B cell (primary cell): ENCODE measurements at regions not wholly inside any gene's neighbourhood (a gene's known extent, or its start where the extent isn't known, plus 50 kb on each side); places are given as distances from the start of the nearest gene placed in this dataset.

Experiments
- ATAC-seq: fragments of 200-7000 bp; cut with Tn5 transposase; one replicate; pipeline ENCODE4 v1.10.0; 2021; ENCODE audit warnings: low read depth, mild to moderate bottlenecking, moderate number of reproducible peaks, moderate library complexity
- CTCF ChIA-PET: fragments of 350-600 bp; sonication (Branson Sonifier 250); formaldehyde crosslinking; loops from one replicate; lab custom pipeline; 2021; ENCODE audit warnings: antibody characterized with exemption, inconsistent platforms; lab: Charles Lee
- POLR2A ChIA-PET: fragments of 350-600 bp; sonication (Branson Sonifier 250); formaldehyde crosslinking; loops from one replicate; lab custom pipeline; 2021; ENCODE audit warnings: antibody characterized with exemption; lab: Charles Lee
- DNase-seq: peaks from one replicate; pipeline ENCODE4 v3.0.0; 2013
- H2AFZ ChIP-seq: 2 replicates; pipeline ENCODE4 v1.6.1; 2012; ENCODE audit warnings: mild to moderate bottlenecking, low read depth, low read length; ENCODE audit not compliant: insufficient read depth, poor library complexity, severe bottlenecking
- H3K27ac ChIP-seq, 2 donors: 1 replicate in 1 of 2; 2 replicates in 1 of 2; pipeline ENCODE4 v1.5.1; 2012 to 2013; ENCODE audit warnings: low read length in 2 of 2, mild to moderate bottlenecking in 2 of 2, moderate library complexity in 1 of 2
- H3K27me3 ChIP-seq, 4 experiments: fragments of 200-600 bp in 1 of 4; sonication (generic) in 1 of 4; replicated peaks in 1 of 4; 1 replicate in 2 of 4; 2 replicates in 2 of 4; pipeline versions ENCODE4 v1.6.1 to v1.7.0; 2013 to 2016; ENCODE audit warnings: low read length in 3 of 4, mild to moderate bottlenecking in 2 of 4, mixed read lengths in 1 of 4, moderate library complexity in 1 of 4; ENCODE audit not compliant: insufficient read depth in 4 of 4, control insufficient read depth in 3 of 4; ENCODE audit errors: control extremely low read depth in 1 of 4
- H3K36me3 ChIP-seq, 2 experiments: replicated peaks in 1 of 2; 1 replicate in 1 of 2; 2 replicates in 1 of 2; pipeline versions ENCODE4 v1.6.1 to v1.7.1; 2013; ENCODE audit warnings: low read length in 1 of 2; ENCODE audit not compliant: insufficient read depth in 2 of 2, control insufficient read depth in 1 of 2; ENCODE audit errors: control extremely low read depth in 1 of 2, extremely low read depth in 1 of 2
- H3K4me1 ChIP-seq, 2 donors: fragments of 200-600 bp in 1 of 2; sonication (generic) in 1 of 2; 1 replicate in 1 of 2; 2 replicates in 1 of 2; pipeline versions ENCODE4 v1.5.1 to v1.6.1; 2013 to 2017; ENCODE audit warnings: low read length in 2 of 2; ENCODE audit not compliant: control insufficient read depth in 2 of 2, insufficient read depth in 2 of 2
- H3K4me2 ChIP-seq: replicated peaks from 2 replicates; pipeline ENCODE3; 2012; ENCODE audit warnings: mild to moderate bottlenecking, low read depth, low read length; ENCODE audit not compliant: poor library complexity, severe bottlenecking
- H3K4me3 ChIP-seq, 5 experiments: fragments of 200-600 bp in 1 of 5; sonication (generic) in 1 of 5; 1 replicate in 3 of 5; 2 replicates in 2 of 5; pipeline versions ENCODE4 v1.5.1 to v1.7.0; 2011 to 2016; ENCODE audit warnings: low read length in 4 of 5, mild to moderate bottlenecking in 4 of 5, low read depth in 2 of 5, control low read depth in 1 of 5, moderate library complexity in 1 of 5; ENCODE audit not compliant: insufficient read depth in 1 of 5; ENCODE audit errors: control extremely low read depth in 1 of 5, extremely low read depth in 1 of 5
- H3K79me2 ChIP-seq: fragments of 200-600 bp; sonication (generic); one replicate; pipeline ENCODE4 v1.6.0; 2016; ENCODE audit warnings: low read length; ENCODE audit not compliant: control insufficient read depth, insufficient read depth
- H3K9ac ChIP-seq: fragments of 200-600 bp; sonication (generic); 2 replicates; pipeline ENCODE4 v1.6.1; 2017; ENCODE audit warnings: mild to moderate bottlenecking, low read length, moderate library complexity
- H3K9me3 ChIP-seq, 3 donors: one replicate each; pipeline versions ENCODE4 v1.6.1 to v1.7.1; 2013; ENCODE audit warnings: low read length in 2 of 3; ENCODE audit not compliant: control insufficient read depth in 2 of 3, insufficient read depth in 1 of 3; ENCODE audit errors: control extremely low read depth in 1 of 3
- H4K20me1 ChIP-seq: 2 replicates; pipeline ENCODE4 v1.6.0; 2012; ENCODE audit warnings: mild to moderate bottlenecking, low read length; ENCODE audit not compliant: insufficient read depth, control insufficient read depth, poor library complexity, severe bottlenecking
- H3K27ac Mint-ChIP-seq: one replicate; pipeline ENCODE4 v1.8.0; 2021; ENCODE audit warnings: mixed read lengths
- H3K27me3 Mint-ChIP-seq: one replicate; pipeline ENCODE4 v1.8.0; 2021; ENCODE audit warnings: mixed read lengths
- H3K4me1 Mint-ChIP-seq: one replicate; pipeline ENCODE4 v1.8.0; 2021; ENCODE audit warnings: mixed read lengths
- H3K4me3 Mint-ChIP-seq: one replicate; pipeline ENCODE4 v1.8.0; 2021; ENCODE audit warnings: mixed read lengths
- H3K9me3 Mint-ChIP-seq: one replicate; pipeline ENCODE4 v1.8.0; 2022; ENCODE audit warnings: mixed read lengths; ENCODE audit not compliant: insufficient read depth
- CTCF ChIP-seq: fragments of 200-600 bp; IDR thresholded peaks from one replicate; pipeline ENCODE4 v1.8.0; 2022; ENCODE audit warnings: antibody characterized with exemption, mild to moderate bottlenecking
- EZH2 ChIP-seq: IDR thresholded peaks from 2 replicates; pipeline ENCODE4 v1.6.1; 2012; ENCODE audit warnings: borderline replicate concordance, low read depth, mild to moderate bottlenecking, moderate library complexity, low read length; ENCODE audit not compliant: insufficient read depth, poor library complexity, severe bottlenecking
- WGBS: methylation state at CpG from one replicate; pipeline ENCODE4 v1.1.5; 2013; ENCODE audit warnings: missing lambda C conversion rate; ENCODE audit not compliant: insufficient coverage; 5-methylcytosine and 5-hydroxymethylcytosine counted together
- intact Hi-C: fragments of 100-400 bp; cut with micrococcal nuclease; formaldehyde crosslinking; loops from one replicate; pipeline ENCODE4 v1.10.0; 2022

GRCh38 chr11:79600711-79601110, 159.9 kb upstream of the TENM4 start:
- intact Hi-C loops, result no loop called here
- ATAC-seq (no peak), DNase-seq (no peak)
- Histone ChIP-seq H3K27ac (no peak overlapping the region), H3K9me3 (peaks cover 0 to 6% (median 0%) of the 10 kb centered on the region in 3 donors), H3K4me2 (no peak overlapping the region), H3K36me3 (no peaks in the 10 kb centered on the region), H3K27me3 (no peaks in the 10 kb centered on the region), H3K9ac (no peak overlapping the region), H4K20me1 (no peaks in the 10 kb centered on the region), H3K4me3 (no peak overlapping the region), H3K79me2 (no peaks in the 10 kb centered on the region), H2AFZ (no peak overlapping the region), H3K4me1 (no peaks in the 10 kb centered on the region)
- H3K27ac Mint-ChIP-seq, result no peak overlapping the region
- CTCF ChIA-PET, result no interaction called here
- H3K4me3 Mint-ChIP-seq, result no peak overlapping the region
- POLR2A ChIA-PET, result no interaction called here
- no peaks in the 10 kb centered on the region for H3K9me3 Mint-ChIP-seq
- no peaks in the 10 kb centered on the region for H3K4me1 Mint-ChIP-seq
- no peaks in the 10 kb centered on the region for H3K27me3 Mint-ChIP-seq
- 82% methylated on average over 11 of the region's 12 CpGs for WGBS
- TF ChIP-seq CTCF (no peak), EZH2 (no peak)

GRCh38 chr11:79594834-79595233, 154.0 kb upstream of the TENM4 start:
- no peak overlapping the region for H3K27ac ChIP-seq
- no peaks in the 10 kb centered on the region for H4K20me1 ChIP-seq
- 48% methylated on average over 4 of the region's 4 CpGs for WGBS
- peaks cover 0 to 6% (median 0%) of the 10 kb centered on the region in 3 donors for H3K9me3 ChIP-seq
- ChIA-PET POLR2A (no interaction called here), CTCF (no interaction called here)
- H2AFZ ChIP-seq, result no peak overlapping the region
- ATAC-seq, result no peak
- H3K4me3 ChIP-seq, result no peak overlapping the region
- no peaks in the 10 kb centered on the region for H3K27me3 ChIP-seq
- intact Hi-C loops, result no loop called here
- H3K27ac Mint-ChIP-seq, result no peak overlapping the region
- no peak for DNase-seq
- H3K27me3 Mint-ChIP-seq, result no peaks in the 10 kb centered on the region
- H3K4me2 ChIP-seq, result no peak overlapping the region
- no peaks in the 10 kb centered on the region for H3K4me1 ChIP-seq
- TF ChIP-seq EZH2, result no peak
- TF ChIP-seq CTCF, result no peak
- H3K4me1 Mint-ChIP-seq, result no peaks in the 10 kb centered on the region
- H3K9me3 Mint-ChIP-seq, result no peaks in the 10 kb centered on the region
- H3K79me2 ChIP-seq, result no peaks in the 10 kb centered on the region
- H3K4me3 Mint-ChIP-seq, result no peak overlapping the region
- H3K36me3 ChIP-seq, result no peaks in the 10 kb centered on the region
- H3K9ac ChIP-seq, result no peak overlapping the region
